Activated CD4-positive, alpha-beta T cell treated with anti-CD3 and anti-CD28 coated beads, Interleukin-10, Interleukin-2, amounts not matched to agents 100 ng/mL and 50 ng/mL, durations not matched to agents 16 hours and 8 hours (primary cell): ENCODE measurements at regions not wholly inside any gene's neighbourhood (a gene's known extent, or its start where the extent isn't known, plus 50 kb on each side); places are given as distances from the start of the nearest gene placed in this dataset.
"Not testable (repeated sequence)": the region's sequence is repeated elsewhere in the genome, so short reads cannot be mapped to it uniquely, and the experiment has no call there.

Experiments
- DNase-seq: peaks from one replicate; pipeline ENCODE4 v3.0.0-alpha.2; 2020

DNA sequence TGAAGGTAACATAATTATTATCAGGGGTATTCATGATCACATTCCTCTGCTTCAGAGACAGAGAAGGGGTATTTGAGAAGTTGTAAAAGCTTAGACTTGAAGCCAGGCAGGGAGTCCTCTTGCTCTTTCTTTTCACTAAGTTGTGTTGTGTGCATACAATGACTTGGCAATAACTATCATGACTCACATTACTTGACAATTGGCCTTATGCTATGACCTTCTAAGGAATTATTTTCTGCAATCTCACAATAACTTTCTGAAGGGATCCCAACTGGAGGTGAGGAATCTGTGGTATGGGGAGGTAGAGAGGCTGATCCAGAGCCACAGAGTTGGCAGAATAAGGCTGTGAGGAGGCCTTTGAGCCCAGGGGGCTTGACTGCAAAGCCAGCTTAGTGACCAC is 622.3 kb downstream of the MTRR start:
- DNase-seq, result no peak

DNA sequence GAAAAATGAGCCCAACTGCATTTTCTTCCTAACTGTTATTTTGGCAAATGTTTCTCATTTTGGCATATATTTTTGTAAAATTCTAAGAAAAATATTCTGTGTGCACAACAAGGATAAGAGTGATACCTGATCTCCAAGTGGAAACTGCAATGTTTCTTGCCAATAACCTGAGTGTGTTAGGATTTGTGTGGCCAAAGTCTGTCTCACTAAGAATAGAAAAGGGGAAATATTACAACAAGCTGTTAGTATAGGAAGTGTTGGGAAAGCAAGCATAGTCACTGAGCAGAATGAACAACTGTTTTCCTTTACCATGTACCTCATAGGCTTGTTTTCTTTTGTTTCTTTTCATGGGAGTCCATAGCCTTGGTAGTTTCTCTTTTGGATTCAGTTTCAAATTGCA is 624.2 kb downstream of the MTRR start:
- DNase-seq, result no peak

DNA sequence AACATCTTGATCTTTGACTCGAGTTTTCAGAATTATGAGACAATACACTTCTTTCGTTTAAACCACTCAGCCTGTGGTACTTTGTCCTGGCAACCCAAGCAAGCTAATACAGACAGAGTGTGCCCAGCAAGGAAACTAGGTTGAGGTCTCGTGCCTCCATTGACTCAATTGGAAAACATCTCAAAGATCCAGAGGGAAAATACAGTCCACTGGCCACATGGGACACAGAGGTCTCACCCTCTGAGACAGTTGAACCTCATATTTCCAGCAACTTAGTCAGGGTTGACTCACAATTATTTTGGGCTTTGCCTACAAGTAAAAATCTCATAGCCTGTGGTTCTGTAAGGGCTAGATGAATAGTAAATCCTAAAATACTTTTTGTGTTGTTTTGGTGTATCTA is 631.5 kb downstream of the MTRR start:
- DNase-seq, result no peak

DNA sequence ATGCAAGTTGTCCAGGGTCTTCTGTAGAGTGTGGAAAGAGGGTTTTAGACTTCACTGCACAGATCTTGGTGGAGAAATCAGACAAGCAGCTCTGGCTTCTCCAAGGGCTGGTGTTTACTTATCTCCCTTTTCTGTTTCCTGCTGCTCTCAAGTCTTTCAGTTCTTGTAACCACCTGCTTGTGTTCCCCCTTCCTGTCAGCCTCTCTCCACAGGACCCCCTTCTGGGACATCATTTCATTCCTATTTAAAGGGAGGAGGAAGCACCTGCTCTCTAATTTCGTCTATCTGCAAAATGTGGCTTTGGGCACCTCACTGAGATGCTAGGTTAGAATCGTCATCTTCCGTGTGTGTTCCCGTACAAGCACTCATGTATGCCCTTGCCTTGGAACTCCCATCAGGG is 636.2 kb downstream of the MTRR start:
- DNase-seq, result no peak

DNA sequence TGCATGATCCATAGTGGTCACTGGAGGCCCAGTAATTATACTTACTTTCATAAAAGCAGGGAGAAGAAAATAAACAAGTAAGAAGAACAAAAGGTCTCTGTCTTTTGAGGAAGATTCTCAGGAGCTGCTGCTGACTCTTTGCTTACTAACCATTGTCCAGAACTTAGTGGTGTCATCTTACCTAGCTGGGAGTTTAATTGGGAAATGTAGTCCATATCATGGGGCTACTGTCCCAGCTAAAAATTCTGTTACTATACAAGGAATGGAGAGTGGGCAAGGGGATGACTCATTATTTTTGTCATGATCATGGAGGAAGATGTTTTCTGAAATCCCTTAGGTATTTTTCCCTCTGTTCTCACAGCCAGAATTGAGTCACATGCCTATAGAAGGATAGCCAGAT is 639.3 kb downstream of the MTRR start:
- no peak for DNase-seq

DNA sequence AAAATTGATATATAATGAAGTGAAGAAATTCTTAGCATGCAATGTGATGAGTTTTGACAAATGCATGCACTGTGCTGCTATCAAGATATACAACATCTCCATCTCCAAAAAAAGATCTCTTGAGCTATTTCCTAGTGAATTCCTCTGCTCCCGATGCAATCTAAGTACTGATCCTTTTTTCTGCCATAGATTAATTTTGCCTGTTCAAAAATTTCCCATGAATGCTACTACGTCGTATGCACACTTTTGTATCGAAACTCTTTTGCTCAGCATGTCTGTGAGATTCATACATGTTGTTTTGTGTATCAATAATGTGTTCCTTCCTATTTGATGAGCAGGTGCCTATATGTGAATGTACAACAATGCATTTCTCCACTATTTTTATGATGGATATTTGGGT is 647.4 kb downstream of the MTRR start:
- DNase-seq, result no peak

DNA sequence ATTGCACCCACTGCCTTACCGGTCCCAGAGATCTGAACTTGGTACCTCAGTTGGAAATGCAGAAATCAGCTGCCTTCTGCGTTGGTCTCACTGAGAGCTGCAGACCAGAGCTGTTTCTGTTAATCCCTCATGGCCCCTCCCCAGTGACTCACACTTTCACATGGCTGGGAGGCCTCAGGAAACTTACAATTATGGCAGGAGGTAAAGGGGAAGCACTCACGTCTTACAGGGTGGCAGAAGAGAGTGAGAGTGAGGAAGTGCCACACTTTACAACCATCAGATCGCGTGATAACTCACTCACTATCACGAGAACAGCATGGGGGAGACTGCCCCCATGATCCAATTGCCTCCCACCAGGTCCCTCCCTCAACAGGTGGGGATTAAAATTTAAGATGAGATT is 648.5 kb downstream of the MTRR start:
- no peak for DNase-seq

DNA sequence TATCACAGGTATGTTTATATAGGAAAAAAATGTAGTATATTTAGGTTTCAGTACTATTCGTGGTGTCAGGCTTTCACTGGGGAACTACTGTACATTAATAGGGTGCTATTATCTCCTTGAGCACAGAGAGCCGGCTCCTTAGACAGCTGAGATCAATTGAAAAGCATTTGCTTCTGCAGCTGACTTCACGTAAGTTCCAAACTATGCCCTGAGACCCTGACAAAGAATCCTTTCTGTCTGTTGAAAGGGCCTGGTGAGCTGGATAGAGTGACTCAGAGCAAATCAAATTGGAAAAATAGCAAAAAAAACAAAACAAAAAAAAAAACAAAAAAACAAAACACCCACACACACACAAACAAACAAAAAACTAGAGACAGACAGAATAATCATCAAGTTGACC is 652.0 kb downstream of the MTRR start:
- DNase-seq, result no peak

DNA sequence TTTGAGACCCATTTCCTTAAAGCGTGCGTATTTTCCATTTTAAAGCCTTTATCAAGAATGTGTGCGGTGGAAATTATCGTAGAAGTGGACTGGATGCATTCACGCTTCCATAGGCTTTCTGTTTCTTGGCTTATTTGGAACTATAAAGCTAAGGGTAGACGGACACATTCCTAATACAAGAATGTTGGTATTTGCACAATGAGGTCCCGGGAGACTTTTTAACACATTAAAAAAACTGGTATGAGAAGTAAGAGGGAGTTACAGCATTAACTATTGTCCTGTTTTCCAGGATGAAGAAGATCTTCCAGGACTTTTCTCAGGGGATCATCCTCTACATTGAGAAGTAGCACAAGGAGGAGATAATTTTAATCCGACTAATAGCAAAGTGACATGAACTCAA is 653.0 kb downstream of the MTRR start:
- DNase-seq, result no peak

DNA sequence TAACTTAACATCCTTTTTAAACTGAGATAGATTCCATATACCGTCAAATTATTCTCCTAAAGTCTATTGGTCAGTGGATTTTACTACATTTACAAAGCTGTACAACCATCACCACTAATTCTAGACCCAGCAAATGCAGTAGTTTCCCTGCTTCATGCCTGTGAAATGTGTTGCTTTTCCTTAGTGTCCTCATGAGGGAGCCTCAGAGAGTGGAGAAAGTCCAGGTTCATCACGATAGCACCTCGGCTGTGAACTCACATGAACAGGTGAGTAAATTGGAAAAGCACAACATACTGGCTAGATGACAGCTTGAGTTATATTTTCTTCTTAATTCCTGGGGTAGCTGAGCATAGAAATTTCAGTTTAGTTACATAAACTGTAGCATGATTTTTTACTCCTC is 653.7 kb downstream of the MTRR start:
- no peak for DNase-seq

DNA sequence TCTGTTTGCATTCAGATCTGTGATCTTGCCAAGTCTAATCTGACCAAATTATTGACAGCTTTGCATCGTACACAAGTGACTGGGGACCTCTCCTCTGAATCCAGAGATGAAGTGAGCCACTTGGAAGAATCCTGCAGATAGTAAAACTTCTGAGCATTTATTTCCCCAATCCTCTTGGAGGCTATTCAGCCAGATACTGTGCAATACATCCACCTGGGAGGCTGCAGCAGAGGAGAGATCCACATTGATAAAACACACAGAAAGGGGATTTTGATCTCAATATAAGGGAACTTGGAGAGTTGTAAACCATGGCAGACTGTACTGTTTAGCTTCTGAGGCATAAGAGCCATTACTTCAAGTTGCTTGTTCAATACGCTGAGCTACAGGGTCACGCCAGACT is 654.6 kb downstream of the MTRR start:
- DNase-seq, result no peak

DNA sequence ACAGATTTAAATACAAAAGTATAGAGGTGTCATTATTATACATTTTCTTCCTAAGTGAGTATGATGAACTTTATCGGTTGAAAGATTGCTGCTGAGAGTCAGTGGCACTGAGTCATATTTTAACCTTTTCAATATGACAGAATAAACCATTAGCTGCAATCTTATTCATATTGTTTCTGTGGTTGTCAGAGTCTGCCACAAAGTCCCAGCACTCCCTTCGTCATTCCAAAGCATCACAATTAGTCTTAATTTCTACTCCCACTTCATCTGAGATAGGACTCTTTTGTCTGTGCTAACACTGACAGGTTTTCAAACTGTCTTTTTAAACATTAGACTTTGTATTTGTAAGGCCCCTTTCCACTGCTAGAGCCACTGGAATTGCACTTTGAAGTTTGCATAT is 656.9 kb downstream of the MTRR start:
- peak; percentile 1 for DNase-seq

DNA sequence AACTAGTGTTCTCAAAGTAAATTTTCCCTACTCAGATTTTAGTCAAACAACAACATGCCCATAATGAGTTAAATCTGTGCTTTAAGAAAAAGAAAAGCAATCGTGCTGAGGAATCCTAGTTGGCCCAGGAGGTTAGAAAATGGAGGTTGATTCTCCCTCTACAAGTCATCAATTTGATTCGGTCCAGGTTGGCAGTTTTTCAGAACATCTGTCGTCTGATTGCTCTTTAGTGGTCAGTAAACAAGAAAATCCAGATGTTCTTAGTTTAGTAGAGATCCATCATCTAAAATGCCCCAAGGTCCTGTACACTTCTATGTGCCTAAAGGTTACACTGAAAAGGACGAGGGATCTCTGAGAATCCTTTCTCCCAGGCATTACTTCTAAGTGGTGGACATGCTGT is 659.2 kb downstream of the MTRR start:
- no peak for DNase-seq

DNA sequence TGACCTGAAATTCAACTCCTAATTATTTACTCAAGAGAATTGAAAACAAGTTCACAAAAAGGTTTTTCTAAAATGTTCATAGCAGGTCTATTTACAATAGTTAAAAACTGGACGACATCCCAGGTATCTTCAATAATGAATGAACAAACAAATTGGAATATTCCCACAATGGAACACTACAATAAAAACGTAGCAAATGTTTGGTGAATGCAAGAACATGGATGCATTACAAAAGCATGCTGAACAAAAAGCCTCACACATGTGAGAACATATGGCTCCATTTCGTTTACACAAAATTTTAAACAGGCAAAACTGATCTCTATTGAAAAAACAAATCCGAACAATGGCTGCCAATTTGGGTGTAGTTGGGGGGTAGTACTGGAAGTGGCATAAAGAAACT is 669.9 kb downstream of the MTRR start:
- no peak for DNase-seq

DNA sequence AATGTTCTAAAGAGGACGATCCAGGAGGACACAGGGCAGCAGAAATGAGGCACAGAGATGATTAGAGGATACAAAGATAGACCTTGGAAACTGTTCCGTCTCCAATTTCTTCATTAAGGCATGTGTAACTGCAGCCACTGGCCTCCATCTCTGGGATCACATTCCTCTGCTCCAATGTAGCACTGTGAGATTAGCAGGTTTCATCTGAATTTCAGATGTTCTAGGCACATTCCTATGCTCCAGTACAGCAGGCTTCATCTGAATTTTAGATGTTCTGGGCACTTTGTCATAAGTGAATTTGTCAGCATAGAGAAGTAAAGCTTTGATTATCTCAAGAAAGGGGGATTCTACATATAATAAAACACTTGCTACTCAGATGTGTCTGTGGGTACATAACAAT is 671.4 kb downstream of the MTRR start:
- DNase-seq, result no peak

DNA sequence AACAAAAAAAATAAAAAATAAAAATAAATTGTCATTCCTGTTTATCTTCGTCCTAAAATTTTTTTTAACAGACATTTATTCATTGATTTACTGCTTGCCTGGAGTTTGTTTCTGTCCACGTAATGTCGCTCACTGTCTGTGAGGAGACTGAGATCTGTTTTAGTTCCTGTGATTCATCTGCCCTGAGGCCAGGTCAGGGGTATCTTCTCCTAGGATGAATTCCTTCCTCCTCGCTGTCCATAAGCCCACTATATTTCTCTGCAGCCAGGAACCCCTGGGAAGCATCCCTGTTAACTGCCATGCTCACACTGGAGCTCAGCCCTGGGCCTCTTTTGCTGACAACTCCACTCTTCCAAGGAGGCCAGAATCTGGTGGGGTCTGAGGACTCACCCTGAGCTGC is 682.0 kb downstream of the MTRR start:
- DNase-seq, result no peak

DNA sequence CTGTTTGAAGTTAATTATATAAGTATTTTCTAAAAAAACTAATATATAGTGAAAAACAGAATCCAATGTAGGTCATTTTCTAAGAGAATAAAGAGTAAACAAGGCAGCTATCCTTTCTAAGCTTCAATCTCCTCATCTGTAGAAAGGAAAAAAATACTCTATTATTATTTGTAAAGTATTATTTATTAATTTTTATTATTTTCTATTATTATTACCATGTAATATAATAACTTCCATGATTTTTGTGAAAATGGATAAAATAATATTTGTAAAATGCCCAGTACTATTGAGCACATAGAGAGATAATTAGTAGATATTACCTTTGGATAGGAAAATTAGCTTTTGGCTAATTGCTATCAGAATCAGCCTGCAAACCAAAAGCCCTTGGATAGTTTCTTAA is 684.4 kb downstream of the MTRR start:
- DNase-seq, result no peak

DNA sequence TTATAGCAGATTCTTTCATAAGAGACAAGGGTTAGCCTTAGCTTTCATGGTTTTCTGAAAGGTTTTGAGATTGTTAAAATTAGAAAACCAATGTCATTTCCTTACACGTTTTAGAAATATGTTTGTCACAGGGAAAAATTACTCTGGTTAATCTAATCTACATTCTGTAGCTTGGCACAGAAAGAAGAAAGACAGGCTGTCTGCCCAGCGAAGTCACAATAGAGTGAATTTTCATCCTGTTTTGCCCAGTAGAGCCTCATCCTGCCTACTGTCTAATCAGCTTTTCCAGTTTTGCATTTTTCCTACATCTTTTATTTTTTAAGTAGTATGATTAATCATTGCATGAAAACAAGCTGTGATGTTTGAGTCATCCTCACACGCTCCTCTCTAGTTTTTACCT is 688.8 kb downstream of the MTRR start:
- DNase-seq, result no peak

DNA sequence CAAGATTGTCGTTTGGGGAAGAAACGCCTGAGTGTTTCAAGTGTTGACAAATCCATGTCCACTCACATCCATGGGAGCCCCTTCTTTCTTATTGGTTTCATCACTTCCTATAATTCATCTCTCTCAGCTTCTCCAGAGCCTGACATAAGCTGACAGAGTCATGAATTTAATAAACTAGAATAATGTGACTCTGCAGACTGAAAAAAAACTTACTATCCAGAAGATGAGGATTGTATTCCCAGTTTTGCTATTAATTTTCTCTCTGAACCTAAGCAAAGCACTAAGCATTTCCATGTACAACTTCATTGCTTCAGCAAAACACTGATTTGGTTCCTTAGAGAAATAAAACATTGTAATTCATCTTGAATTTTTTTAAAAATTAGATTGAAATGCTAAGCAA is 691.8 kb downstream of the MTRR start:
- DNase-seq, result no peak

DNA sequence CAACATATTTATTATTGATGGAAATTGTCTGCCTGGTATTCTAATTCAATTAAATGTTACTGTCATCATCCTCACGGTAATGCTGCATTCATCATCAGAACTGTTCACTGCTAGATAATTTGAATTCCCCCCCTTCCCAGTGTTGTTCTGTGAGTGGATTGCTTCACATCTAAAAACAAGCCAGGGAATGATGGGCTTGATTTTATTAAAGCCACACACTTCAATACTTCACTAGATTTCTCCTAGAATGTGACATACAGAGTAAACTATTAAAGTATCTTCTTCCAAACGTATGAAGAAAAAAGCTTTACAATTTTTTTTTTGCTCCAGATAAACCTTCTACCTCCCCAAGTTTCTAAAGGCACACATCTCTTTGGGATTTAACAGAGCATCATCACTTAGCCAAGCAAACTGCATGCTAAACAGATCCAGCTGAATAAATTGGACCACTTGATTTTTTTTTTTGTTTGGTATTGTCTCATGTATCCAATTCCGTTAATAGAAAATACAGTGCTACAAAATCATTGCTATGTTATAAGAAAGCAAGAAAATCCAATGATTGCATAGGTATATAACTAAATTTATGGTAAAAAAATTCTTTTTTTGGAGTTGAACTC is 692.4 kb downstream of the MTRR start:
- DNase-seq, result no peak

DNA sequence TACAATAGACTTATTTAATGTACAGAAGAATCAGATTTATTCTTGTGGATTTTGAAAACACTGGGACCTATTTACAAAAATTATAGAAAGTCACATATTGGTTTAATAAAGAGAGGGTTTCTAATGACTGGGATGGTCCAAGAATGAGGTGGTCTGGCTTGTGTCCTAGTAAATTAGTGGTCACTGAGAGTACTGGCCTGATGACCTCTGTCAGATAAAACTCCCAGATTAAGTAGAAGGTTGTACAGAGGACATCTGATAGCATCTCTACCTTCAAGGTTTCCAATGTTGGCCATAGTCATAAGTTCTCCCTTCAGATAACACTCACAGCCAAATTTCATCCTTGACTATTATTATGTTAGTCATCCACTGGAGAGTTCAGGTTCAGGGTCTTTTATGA is 692.9 kb downstream of the MTRR start:
- no peak for DNase-seq

DNA sequence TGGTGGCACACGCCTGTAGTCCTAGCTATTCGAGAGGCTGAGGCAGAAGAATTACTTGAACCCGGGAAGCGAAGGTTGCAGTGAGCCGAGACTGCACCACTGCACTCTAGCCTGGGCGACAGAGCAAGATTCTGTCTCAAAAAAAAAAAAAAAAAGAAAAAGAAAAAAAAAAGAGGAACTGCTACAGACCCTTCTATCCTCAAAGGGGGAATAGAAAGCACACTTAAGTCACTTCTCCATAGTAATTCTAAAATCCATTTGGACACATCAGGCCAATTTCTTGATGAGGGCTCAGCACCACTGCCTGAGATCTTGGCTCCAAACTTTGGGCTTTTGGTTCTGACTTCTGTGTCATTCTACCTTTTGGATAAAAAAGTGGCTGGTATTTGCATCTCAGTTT is 694.6 kb downstream of the MTRR start:
- DNase-seq, result not testable (repeated sequence)

DNA sequence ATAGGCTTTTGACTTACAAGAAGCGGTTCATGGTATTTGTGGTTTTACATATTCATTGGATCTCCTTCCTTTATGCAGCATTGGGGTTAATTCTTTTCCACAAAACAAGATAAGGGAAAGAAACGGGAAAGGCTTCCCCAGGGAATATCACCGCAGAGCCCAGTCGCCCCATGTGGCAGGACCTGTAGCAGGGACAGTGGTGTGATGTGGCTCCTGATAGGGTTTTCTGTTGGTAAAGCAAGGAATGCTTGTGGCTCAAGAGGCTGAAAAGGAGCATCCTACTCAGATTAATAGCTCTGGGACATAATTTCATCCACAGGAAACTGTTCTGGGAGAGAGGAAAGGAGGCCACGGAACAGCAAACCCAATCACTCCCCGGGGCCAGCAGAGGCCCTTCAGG is 699.9 kb downstream of the MTRR start:
- no peak for DNase-seq

DNA sequence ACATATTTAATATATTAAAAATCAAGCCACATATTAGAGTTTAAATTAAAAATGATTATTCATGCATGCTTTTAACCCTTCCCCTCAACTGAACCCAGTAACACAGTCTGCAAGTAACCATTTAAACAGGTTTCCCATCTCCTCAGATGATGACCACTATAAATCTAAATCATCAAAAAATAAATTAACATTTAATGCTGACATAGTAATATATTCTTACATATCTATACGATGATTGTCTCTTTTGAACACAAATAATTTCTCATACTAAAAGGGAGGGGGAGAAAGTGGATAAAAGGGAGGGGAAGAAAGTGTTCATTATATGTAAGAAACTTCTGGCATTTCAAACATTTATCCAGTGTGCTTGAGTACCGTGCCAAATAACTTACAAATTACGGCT is 701.6 kb downstream of the MTRR start:
- DNase-seq, result no peak

DNA sequence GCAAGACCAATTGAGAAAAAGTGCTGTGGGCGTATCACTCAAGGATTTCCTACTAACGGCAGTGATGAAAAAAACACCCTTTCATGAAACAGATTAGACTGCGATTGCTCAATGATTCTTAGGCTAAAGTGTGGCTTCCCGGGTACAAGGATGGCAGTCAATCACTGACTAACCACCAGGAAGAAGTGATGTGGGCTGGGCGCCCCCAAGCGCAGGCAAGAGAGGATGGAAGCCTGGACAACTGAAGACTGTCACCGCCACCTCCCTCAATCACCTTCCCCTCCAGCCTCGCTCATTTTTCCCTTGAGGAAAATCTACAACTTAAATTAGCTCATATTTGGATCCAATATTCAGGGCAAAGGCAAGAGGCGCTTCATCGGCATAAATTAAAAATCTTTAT is 707.2 kb downstream of the MTRR start:
- DNase-seq, result no peak

DNA sequence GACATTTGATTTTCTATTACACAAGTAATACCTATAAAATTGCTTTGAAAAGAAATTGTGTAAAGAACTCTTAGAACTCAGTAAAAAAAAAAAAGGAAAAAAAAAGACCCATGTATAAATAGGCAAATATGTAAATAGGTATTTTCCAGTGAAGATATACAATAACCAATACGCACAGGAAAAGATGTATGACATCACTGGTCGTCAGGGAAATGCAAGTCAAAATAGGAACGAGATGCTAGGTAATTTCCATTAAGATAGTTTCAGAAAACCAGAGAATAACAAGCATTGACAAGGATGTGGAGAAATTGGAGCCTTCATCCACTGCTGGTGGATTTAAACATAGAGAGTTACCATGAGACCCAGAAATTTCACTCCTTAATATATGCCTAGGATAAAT is 708.8 kb downstream of the MTRR start:
- DNase-seq, result no peak
